ENCODE measurements at regions not wholly inside any gene's neighbourhood (a gene's known extent, or its start where the extent isn't known, plus 50 kb on each side); places are given as distances from the start of the nearest gene placed in this dataset.

- DNase-seq (ENCODE audit: low read depth): no peak
- TF ChIP-seq CTCF (IDR thresholded peaks at IDR 0.05; ENCODE audit: insufficient read depth, low read length, severe bottlenecking): no peak
- no peak for FAIRE-seq
- H3K27me3 ChIP-seq (ENCODE audit: control insufficient read depth, insufficient read depth, low read length): peaks cover 8% of the 10 kb centered on the region
- H3K4me3 ChIP-seq (ENCODE audit: low read depth, low read length): no peak overlapping the region
- no peaks in the 10 kb centered on the region for H3K36me3 ChIP-seq (ENCODE audit: control insufficient read depth, insufficient read depth, low read length)
Observed at GRCh38 chr9:131798246-131798645, 58.4 kb upstream of the RAPGEF1 start.

GRCh38 chr9:131794393-131794792, 54.5 kb upstream of the RAPGEF1 start:
- no peak for FAIRE-seq
- Histone ChIP-seq H3K27me3 (ENCODE audit: control insufficient read depth, insufficient read depth, low read length) (peaks cover 5% of the 10 kb centered on the region), H3K36me3 (ENCODE audit: control insufficient read depth, insufficient read depth, low read length) (no peaks in the 10 kb centered on the region), H3K4me3 (ENCODE audit: low read depth, low read length) (no peak overlapping the region)
- TF ChIP-seq CTCF (IDR thresholded peaks at IDR 0.05; ENCODE audit: insufficient read depth, low read length, severe bottlenecking): no peak
- DNase-seq (ENCODE audit: low read depth): no peak

- Histone ChIP-seq H3K4me3 (ENCODE audit: low read depth, low read length) (no peak overlapping the region), H3K27me3 (ENCODE audit: control insufficient read depth, insufficient read depth, low read length) (peaks cover 5% of the 10 kb centered on the region), H3K36me3 (ENCODE audit: control insufficient read depth, insufficient read depth, low read length) (no peaks in the 10 kb centered on the region)
- DNase-seq (ENCODE audit: low read depth): no peak
- no peak for TF ChIP-seq CTCF (IDR thresholded peaks at IDR 0.05; ENCODE audit: insufficient read depth, low read length, severe bottlenecking)
- FAIRE-seq: peak; percentile 58
Observed at GRCh38 chr9:131791542-131792254, 51.8 kb upstream of the RAPGEF1 start.
